Kidney (tissue), 13 donors: ENCODE measurements at regions not wholly inside any gene's neighbourhood (a gene's known extent, or its start where the extent isn't known, plus 50 kb on each side); places are given as distances from the start of the nearest gene placed in this dataset.

ENCODE experiments used
- DNase-seq, 5 donors: peaks; one replicate each; pipeline ENCODE4 v3.0.0-alpha.2; 2013 to 2020
- FAIRE-seq: peaks from 2 replicates; lab custom pipeline; 2012; peaks lifted over from hg19 to GRCh38; lab: Jason Lieb, UNC
- H3K27ac ChIP-seq, 2 donors: one replicate each; pipeline ENCODE4 v1.7.0; 2013; ENCODE audit warnings: low read depth in 2 of 2, low read length in 2 of 2, inconsistent platforms in 1 of 2
- H3K27me3 ChIP-seq: one replicate; pipeline ENCODE4 v1.7.1; 2013; ENCODE audit warnings: low read length, inconsistent platforms; ENCODE audit not compliant: control insufficient read depth, insufficient read depth
- H3K36me3 ChIP-seq, 3 donors: one replicate each; pipeline versions ENCODE4 v1.7.0 to v1.7.1; 2013; ENCODE audit warnings: low read length in 3 of 3, control low read depth in 1 of 3, inconsistent platforms in 1 of 3; ENCODE audit not compliant: insufficient read depth in 3 of 3, control insufficient read depth in 2 of 3
- H3K4me1 ChIP-seq, 3 donors: one replicate each; pipeline versions ENCODE4 v1.7.0 to v1.7.1; 2013; ENCODE audit warnings: low read length in 3 of 3, inconsistent platforms in 1 of 3, low read depth in 1 of 3; ENCODE audit not compliant: control insufficient read depth in 2 of 3, insufficient read depth in 2 of 3
- H3K4me3 ChIP-seq, 3 donors: one replicate each; pipeline versions ENCODE4 v1.7.0 to v1.8.1; 2013; ENCODE audit warnings: low read length in 3 of 3, control low read depth in 1 of 3, inconsistent platforms in 1 of 3
- H3K9ac ChIP-seq, 3 donors: one replicate each; pipeline versions ENCODE4 v1.7.0 to v1.7.1; 2013; ENCODE audit warnings: low read length in 3 of 3, control low read depth in 1 of 3, inconsistent platforms in 1 of 3
- H3K9me3 ChIP-seq, 3 donors: one replicate each; pipeline versions ENCODE4 v1.7.0 to v1.7.1; 2013; ENCODE audit warnings: low read length in 3 of 3, control low read depth in 1 of 3, inconsistent platforms in 1 of 3; ENCODE audit not compliant: control insufficient read depth in 2 of 3, insufficient read depth in 1 of 3
- intact Hi-C: fragments of 100-400 bp; cut with DNase I; formaldehyde crosslinking; loops from one replicate; pipeline ENCODE4 v1.11.1; 2022
- TF ChIP-seq, protein P1 (sequence below): IDR thresholded peaks from 3 replicates; pipeline ENCODE4 v1.5.1; 2012; ENCODE audit warnings: mild to moderate bottlenecking, moderate library complexity, borderline replicate concordance; ENCODE audit not compliant: insufficient read depth; ENCODE audit errors: extremely low read depth
- donor health status: control.
- donor health status: control.
- donor health status: control.
- donor health status: control.
- donor health status: control.
- donor health status: DM: yes; HTN: yes; CAD: no.
- donor health status: Normal renal cell carcinoma (clear cell type).

- DNase-seq (no peak), FAIRE-seq (no peak)
- TF ChIP-seq, protein P1, sequence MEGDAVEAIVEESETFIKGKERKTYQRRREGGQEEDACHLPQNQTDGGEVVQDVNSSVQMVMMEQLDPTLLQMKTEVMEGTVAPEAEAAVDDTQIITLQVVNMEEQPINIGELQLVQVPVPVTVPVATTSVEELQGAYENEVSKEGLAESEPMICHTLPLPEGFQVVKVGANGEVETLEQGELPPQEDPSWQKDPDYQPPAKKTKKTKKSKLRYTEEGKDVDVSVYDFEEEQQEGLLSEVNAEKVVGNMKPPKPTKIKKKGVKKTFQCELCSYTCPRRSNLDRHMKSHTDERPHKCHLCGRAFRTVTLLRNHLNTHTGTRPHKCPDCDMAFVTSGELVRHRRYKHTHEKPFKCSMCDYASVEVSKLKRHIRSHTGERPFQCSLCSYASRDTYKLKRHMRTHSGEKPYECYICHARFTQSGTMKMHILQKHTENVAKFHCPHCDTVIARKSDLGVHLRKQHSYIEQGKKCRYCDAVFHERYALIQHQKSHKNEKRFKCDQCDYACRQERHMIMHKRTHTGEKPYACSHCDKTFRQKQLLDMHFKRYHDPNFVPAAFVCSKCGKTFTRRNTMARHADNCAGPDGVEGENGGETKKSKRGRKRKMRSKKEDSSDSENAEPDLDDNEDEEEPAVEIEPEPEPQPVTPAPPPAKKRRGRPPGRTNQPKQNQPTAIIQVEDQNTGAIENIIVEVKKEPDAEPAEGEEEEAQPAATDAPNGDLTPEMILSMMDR: no peak
- Histone ChIP-seq H3K9ac (no peak overlapping the region), H3K27ac (no peak overlapping the region), H3K9me3 (no peaks in the 10 kb centered on the region), H3K4me1 (no peaks in the 10 kb centered on the region), H3K4me3 (no peak overlapping the region), H3K27me3 (no peaks in the 10 kb centered on the region), H3K36me3 (no peaks in the 10 kb centered on the region)
- intact Hi-C loops: no loop called here
Measured at GRCh38 chr19:28846094-28846812, 366.7 kb downstream of the UQCRFS1 start.

DNA sequence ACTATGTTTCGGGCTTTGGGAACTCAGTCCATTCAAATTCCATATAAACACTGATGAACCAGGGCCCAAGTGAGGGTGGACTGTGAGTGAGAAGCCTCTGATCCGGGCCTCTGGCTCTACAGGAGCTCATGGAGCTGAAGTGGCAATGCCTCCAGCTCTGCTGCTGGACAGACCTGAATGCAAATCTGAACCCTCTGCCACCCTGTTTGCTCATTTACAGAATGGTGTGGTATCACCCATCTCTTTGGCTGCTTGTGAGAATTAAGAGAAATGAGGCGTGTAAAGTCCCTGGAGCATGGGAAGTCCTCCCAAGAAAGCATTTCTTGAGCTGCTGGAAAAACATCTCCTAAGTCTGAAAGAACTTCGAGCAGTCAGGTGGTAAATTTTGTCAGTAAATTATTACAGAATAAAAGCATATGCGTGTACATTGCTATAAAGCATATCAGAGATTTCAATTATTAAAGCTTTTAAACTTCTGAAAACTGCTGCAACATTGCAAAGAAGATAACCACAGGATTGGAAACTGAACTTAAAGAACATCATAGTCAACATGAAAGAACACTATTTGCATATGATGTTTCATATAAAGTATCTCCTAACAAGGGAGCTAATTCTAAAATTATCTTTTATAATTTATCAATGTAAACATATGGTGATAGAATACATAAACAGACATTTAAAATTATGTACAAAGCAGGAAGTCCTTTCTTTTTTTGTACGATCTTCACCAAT lies 369.0 kb downstream of the UQCRFS1 start:
- Histone ChIP-seq H3K9me3 (no peaks in the 10 kb centered on the region), H3K4me3 (no peak overlapping the region), H3K4me1 (no peaks in the 10 kb centered on the region), H3K27ac (no peak overlapping the region), H3K9ac (no peak overlapping the region), H3K36me3 (no peaks in the 10 kb centered on the region), H3K27me3 (no peaks in the 10 kb centered on the region)
- intact Hi-C loops: no loop called here
- DNase-seq: peak in 3 of 5 donors; percentile 11 to 48 (median 25)
- FAIRE-seq: no peak
- TF ChIP-seq, protein P1: no peak

- no peak for DNase-seq
- H3K4me3 ChIP-seq: no peak overlapping the region
- TF ChIP-seq, protein P1: no peak
- intact Hi-C loops: no loop called here
- no peaks in the 10 kb centered on the region for H3K27me3 ChIP-seq
- no peak for FAIRE-seq
- H3K27ac ChIP-seq: no peak overlapping the region
- H3K4me1 ChIP-seq: no peaks in the 10 kb centered on the region
- no peak overlapping the region for H3K9ac ChIP-seq
- H3K36me3 ChIP-seq: no peaks in the 10 kb centered on the region
- H3K9me3 ChIP-seq: no peaks in the 10 kb centered on the region
Measured at GRCh38 chr19:28841531-28841930, 371.4 kb downstream of the UQCRFS1 start.
